IPS DF 6.9 (cell line): ENCODE measurements at regions not wholly inside any gene's neighbourhood (a gene's known extent, or its start where the extent isn't known, plus 50 kb on each side); places are given as distances from the start of the nearest gene placed in this dataset.

Experiments
- DNase-seq: peaks from one replicate; pipeline ENCODE4 v3.0.0-alpha.2; 2013; ENCODE audit warnings: low read depth, low spot score
- H3K27ac ChIP-seq: one replicate; pipeline ENCODE4 v1.5.1; 2013; ENCODE audit warnings: low read length, control low read depth
- H3K27me3 ChIP-seq: 2 replicates; pipeline ENCODE4 v1.6.1; 2013; ENCODE audit warnings: mild to moderate bottlenecking, low read length; ENCODE audit not compliant: control insufficient read depth, insufficient read depth
- H3K36me3 ChIP-seq: 2 replicates; pipeline ENCODE4 v1.6.1; 2013; ENCODE audit warnings: low read length; ENCODE audit not compliant: control insufficient read depth, insufficient read depth
- H3K4me1 ChIP-seq: 2 replicates; pipeline ENCODE4 v1.6.1; 2013; ENCODE audit warnings: low read length; ENCODE audit not compliant: control insufficient read depth, insufficient read depth
- H3K4me3 ChIP-seq: 2 replicates; pipeline ENCODE4 v1.5.1; 2013; ENCODE audit warnings: mild to moderate bottlenecking, low read length
- H3K9me3 ChIP-seq: 2 replicates; pipeline ENCODE4 v1.6.1; 2013; ENCODE audit warnings: low read length, inconsistent platforms; ENCODE audit not compliant: control insufficient read depth, insufficient read depth
- WGBS: extraction: QIAGEN DNeasy Blood & Tissue Kit; methylation state at CpG from one replicate; pipeline ENCODE4 v1.1.7; 2013; ENCODE audit warnings: mixed read lengths, missing lambda C conversion rate; ENCODE audit not compliant: insufficient read length, insufficient coverage; 5-methylcytosine and 5-hydroxymethylcytosine counted together

DNA sequence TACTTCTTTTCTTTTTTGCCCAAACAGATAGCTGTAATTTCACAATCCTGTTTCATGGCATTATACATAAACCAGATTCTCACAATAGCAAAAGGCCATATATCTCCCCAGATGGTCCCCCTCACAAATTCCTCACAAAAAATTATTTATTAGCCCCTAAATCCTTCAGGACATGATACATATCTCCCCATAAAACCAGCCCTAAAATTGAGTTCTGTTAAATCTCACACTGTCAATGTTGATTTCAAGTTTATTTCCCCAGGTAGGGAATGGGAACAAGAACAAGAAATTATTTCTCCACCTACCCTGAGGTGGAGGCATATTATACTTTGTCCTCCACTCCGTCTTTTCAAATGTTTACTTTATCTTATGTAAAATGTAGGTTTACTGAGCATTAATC lies 163.4 kb upstream of the CHRM3 start:
- no CpG with 5 or more reads among the region's 1 CpG for WGBS
- Histone ChIP-seq H3K27me3 (no peaks in the 10 kb centered on the region), H3K4me3 (no peak overlapping the region), H3K9me3 (no peaks in the 10 kb centered on the region; the same call in 1 of the 2 replicates), H3K4me1 (no peaks in the 10 kb centered on the region), H3K27ac (no peak overlapping the region), H3K36me3 (no peaks in the 10 kb centered on the region)
- DNase-seq = no peak

DNA sequence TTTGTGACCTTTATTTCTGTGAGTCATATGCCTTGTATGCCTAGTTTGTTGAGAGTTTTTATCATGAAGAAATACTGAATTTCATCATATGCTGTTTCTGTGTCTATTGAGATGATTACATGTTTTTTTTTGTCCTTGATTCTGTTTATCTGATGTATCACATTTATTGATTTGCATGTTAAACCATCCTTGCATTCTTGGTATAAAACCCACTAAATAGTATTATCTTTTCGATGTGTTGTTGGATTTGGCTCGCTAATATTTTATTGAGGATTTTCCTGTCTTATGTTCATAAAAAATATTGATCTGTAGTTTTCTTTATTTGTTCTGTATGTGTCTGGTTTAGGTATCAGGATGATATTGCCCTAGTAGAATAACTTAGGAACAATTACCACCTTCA lies 164.7 kb upstream of the CHRM3 start:
- no peaks in the 10 kb centered on the region for H3K27me3 ChIP-seq
- H3K27ac ChIP-seq = no peak overlapping the region
- H3K4me3 ChIP-seq = no peak overlapping the region
- DNase-seq = no peak
- no peaks in the 10 kb centered on the region for H3K4me1 ChIP-seq
- H3K36me3 ChIP-seq = no peaks in the 10 kb centered on the region
- WGBS = no CpG with 5 or more reads among the region's 2 CpGs
- no peaks in the 10 kb centered on the region; the same call in 1 of the 2 replicates for H3K9me3 ChIP-seq

DNA sequence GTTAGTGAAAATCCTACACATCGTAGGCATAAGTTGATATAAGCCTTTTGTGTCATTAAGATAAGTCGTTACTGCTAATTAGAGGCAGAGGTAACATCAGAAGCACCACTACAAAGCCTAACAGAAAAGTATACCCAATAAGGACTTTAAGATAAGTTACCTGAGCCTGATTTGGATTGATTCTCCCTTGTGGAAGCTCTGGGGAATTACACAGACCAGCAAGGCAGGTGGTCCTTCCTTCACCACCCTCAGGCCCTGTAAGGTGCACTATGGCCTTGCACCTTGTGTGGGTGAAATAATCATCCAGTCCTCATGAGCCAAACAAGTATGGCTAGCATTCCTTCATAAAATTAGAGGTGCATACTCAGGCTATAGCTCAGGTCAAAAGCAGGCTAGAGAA lies 166.7 kb upstream of the CHRM3 start:
- Histone ChIP-seq H3K27ac (no peak overlapping the region), H3K4me3 (no peak overlapping the region), H3K27me3 (no peaks in the 10 kb centered on the region), H3K9me3 (no peaks in the 10 kb centered on the region), H3K36me3 (no peaks in the 10 kb centered on the region), H3K4me1 (no peaks in the 10 kb centered on the region)
- no peak for DNase-seq
- no CpG with 5 or more reads among the region's 2 CpGs for WGBS

DNA sequence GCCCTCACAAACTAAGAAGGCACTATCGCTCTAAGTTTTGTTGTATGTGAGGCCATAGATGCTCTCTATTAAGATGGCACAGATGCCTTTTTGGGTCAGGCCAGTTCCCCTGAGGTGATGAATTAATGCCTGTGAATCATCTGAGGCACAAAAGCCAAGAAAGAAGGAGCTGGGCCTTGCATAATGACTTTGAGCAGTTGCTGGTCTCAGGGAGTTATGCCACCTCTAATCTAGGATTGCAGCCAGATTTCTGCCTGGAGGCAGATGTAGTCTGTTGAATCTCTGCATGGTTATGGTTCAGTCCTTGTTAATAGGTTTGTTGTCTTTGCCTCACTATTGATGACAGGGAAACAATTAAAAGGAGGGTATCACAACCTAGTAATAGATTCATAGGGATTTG lies 168.1 kb upstream of the CHRM3 start:
- Histone ChIP-seq H3K27ac (no peak overlapping the region), H3K27me3 (no peaks in the 10 kb centered on the region), H3K36me3 (no peaks in the 10 kb centered on the region), H3K4me3 (no peak overlapping the region), H3K4me1 (no peaks in the 10 kb centered on the region), H3K9me3 (no peaks in the 10 kb centered on the region)
- no CpG with 5 or more reads among the region's 1 CpG for WGBS
- no peak for DNase-seq

DNA sequence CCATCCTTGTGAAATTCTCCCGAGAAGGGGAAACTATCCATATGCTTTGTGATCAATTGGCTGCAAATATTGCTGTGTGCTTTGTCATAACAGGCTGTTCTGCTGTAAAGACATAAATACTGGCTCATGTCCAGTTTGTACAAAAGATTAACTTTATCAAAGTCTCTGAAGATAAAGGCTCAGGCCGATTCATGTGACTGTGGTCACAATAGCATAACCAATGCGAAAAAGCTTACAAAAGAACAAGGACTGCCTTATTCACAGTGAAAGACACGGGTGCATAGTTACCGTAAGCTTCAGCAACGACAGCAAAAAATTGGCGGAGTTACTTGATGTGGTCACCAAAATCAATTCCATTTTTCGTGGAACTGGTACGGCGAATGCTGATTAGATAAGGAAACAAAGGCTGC lies 173.6 kb upstream of the CHRM3 start:
- Histone ChIP-seq H3K36me3 (no peaks in the 10 kb centered on the region), H3K27me3 (no peaks in the 10 kb centered on the region), H3K27ac (no peak overlapping the region), H3K9me3 (no peaks in the 10 kb centered on the region), H3K4me3 (no peak overlapping the region), H3K4me1 (no peaks in the 10 kb centered on the region)
- DNase-seq = no peak
- no CpG with 5 or more reads among the region's 10 CpGs for WGBS

DNA sequence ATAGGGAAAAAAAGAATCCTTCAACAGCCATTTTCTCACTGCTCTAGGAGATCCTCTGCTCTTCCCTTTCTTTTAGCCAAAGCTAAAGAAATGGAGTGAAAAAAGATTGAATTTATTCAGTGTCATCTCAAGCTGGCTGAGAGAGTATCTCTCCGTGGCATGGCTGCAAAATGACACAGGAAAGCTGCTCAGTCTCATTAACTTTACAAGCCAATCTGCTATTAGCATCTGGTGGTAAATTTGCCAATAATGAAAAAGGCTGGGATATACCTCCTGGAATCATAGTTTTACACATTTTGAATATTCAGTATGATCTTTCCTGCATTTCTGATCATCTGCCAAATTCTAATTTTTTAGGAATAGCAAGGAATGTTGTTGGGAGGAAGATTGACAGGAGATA lies 176.8 kb upstream of the CHRM3 start:
- DNase-seq = no peak
- no peak overlapping the region for H3K4me3 ChIP-seq
- no peaks in the 10 kb centered on the region for H3K4me1 ChIP-seq
- no peaks in the 10 kb centered on the region for H3K36me3 ChIP-seq
- no CpG with 5 or more reads among the region's 1 CpG for WGBS
- no peak overlapping the region for H3K27ac ChIP-seq
- no peaks in the 10 kb centered on the region for H3K9me3 ChIP-seq
- H3K27me3 ChIP-seq = no peaks in the 10 kb centered on the region

DNA sequence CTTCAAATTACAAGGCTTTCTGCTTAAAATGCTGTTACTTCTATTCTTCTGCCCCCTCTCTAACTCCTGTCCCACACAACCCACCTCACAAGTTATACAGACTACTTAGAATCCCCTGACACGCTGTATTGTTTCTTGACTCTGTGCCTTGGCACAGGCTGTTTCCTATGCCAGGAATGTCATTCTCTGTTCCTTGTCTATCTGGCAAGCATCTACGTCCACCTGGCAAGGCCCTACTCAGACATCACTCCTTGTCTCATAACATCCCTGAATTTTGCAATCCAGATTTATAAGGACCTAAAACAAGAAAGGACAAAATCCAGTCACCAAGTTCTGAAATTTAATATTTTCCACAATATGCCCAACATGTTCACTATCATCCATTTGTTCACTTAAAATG lies 182.0 kb upstream of the CHRM3 start:
- H3K36me3 ChIP-seq = no peaks in the 10 kb centered on the region
- H3K27me3 ChIP-seq = no peaks in the 10 kb centered on the region
- no peak overlapping the region for H3K27ac ChIP-seq
- H3K4me3 ChIP-seq = no peak overlapping the region
- H3K4me1 ChIP-seq = no peaks in the 10 kb centered on the region
- no peaks in the 10 kb centered on the region for H3K9me3 ChIP-seq
- no peak for DNase-seq
- WGBS = no CpG with 5 or more reads among the region's 2 CpGs

GRCh38 chr1:239197871-239198270 lies 188.5 kb upstream of the CHRM3 start:
- Histone ChIP-seq H3K27ac (no peak overlapping the region), H3K36me3 (no peaks in the 10 kb centered on the region), H3K4me3 (no peak overlapping the region), H3K27me3 (no peaks in the 10 kb centered on the region), H3K9me3 (no peaks in the 10 kb centered on the region), H3K4me1 (no peaks in the 10 kb centered on the region)
- no peak for DNase-seq
- no CpG with 5 or more reads among the region's 4 CpGs for WGBS

DNA sequence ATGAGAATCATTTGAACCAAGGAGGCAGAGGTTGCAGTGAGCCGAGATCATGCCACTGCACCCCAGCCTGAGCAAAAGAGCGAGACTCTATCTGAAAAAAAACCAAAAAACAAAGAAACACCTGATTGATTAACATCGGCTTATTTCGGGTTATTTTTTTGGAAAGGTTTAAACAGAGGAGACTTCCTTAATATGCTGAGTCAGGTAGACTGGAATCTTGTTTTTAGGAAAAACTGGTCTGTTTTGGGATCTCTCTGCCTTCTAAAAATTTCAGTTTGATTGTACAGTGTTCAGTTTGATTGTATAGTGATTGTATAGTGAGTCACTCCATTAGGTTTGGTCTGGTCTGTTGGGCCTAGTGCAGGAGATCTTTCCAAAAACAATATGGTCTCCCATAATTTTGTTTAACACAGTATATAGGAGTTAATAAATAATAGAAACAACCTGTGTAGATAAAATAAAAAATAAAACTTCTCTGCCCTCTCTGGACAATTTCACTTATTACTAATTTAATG lies 196.3 kb upstream of the CHRM3 start:
- Histone ChIP-seq H3K4me3 (no peak overlapping the region), H3K36me3 (no peaks in the 10 kb centered on the region), H3K4me1 (no peaks in the 10 kb centered on the region), H3K9me3 (no peaks in the 10 kb centered on the region), H3K27ac (no peak overlapping the region), H3K27me3 (no peaks in the 10 kb centered on the region)
- no CpG with 5 or more reads among the region's 4 CpGs for WGBS
- no peak for DNase-seq

DNA sequence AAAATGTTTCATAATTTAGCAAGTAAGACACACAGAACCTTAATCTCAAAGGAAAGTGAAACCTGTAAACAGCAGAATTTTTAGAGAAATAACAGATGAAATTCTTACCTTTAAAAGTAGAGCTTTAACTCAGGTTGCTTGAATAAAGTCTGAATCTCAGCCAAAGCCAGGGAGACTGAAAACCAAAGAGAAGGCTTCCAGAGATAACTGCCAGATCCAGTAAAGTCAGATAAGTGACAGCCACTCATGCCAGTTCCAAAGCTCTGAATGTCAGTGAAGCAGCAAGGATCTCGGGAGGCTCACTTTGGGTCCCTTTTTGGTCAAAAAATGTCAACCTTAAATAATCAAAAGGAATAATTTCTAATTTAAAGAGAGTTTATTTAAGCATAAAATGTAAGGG lies 199.9 kb upstream of the CHRM3 start:
- DNase-seq = no peak
- no peaks in the 10 kb centered on the region for H3K36me3 ChIP-seq
- H3K27ac ChIP-seq = no peak overlapping the region
- no peaks in the 10 kb centered on the region for H3K9me3 ChIP-seq
- no peaks in the 10 kb centered on the region for H3K4me1 ChIP-seq
- WGBS = no CpG with 5 or more reads among the region's 1 CpG
- H3K4me3 ChIP-seq = no peak overlapping the region
- no peaks in the 10 kb centered on the region for H3K27me3 ChIP-seq

DNA sequence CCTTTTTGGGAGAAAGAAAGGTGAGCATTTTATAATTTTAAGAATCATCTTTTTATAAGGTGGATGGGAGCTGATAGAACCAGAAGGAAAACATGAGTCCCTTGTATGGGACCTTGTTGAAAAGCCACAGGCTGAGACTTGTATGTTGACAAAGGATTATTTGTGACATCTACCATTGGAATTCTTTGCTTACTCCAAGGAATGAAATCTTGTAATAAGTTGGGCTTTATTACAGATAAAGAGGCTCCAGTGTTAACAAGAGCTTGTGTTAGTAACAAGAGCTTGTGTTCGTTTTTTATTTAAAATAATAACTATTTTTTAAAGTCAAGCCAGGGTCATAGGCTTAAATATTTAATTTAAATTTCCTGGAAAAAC lies 201.1 kb upstream of the CHRM3 start:
- H3K27me3 ChIP-seq = no peaks in the 10 kb centered on the region
- H3K36me3 ChIP-seq = no peaks in the 10 kb centered on the region
- no CpG with 5 or more reads among the region's 1 CpG for WGBS
- DNase-seq = no peak
- H3K4me3 ChIP-seq = no peak overlapping the region
- H3K27ac ChIP-seq = no peak overlapping the region
- H3K9me3 ChIP-seq = no peaks in the 10 kb centered on the region
- no peaks in the 10 kb centered on the region for H3K4me1 ChIP-seq
